IMR-90 (cell line): ENCODE measurements at regions not wholly inside any gene's neighbourhood (a gene's known extent, or its start where the extent isn't known, plus 50 kb on each side); places are given as distances from the start of the nearest gene placed in this dataset.

Source experiments
- ATAC-seq: fragments of 200-7000 bp; cut with Tn5 transposase; 2 replicates; pipeline ENCODE4 v1.9.1; 2020; ENCODE audit warnings: low read depth, mild to moderate bottlenecking, moderate library complexity
- BruUV-seq: library from RNA; stranded (reverse); fragments of 400-500 nt; replicated peaks from 2 replicates; lab custom pipeline; 2021; lab: Mats Ljungman, UMichigan
- CTCF ChIA-PET: fragments of 300-600 bp; formaldehyde crosslinking; extraction: SDS; loops from one replicate; lab custom pipeline; 2021; ENCODE audit warnings: antibody characterized with exemption; lab: Yijun Ruan, JAX
- POLR2A ChIA-PET: fragments of 300-600 bp; sonication (Branson Sonifier 250); formaldehyde crosslinking; loops from one replicate; lab custom pipeline; 2022; ENCODE audit warnings: antibody characterized with exemption; ENCODE audit not compliant: unreplicated experiment; lab: Charles Lee
- DNase-seq: peaks from one replicate; pipeline ENCODE4 v3.0.0; 2013
- H2AFZ ChIP-seq: replicated peaks from 2 replicates; pipeline ENCODE3; 2013; ENCODE audit warnings: low read length, mild to moderate bottlenecking; ENCODE audit not compliant: poor library complexity
- H2AK5ac ChIP-seq: 2 replicates; pipeline ENCODE4 v1.6.1; 2013; ENCODE audit warnings: low read depth, low read length, inconsistent platforms
- H2AK9ac ChIP-seq: replicated peaks from 2 replicates; pipeline ENCODE3; 2013; ENCODE audit warnings: mild to moderate bottlenecking, low read depth, low read length, moderate library complexity; ENCODE audit not compliant: poor library complexity
- H2BK120ac ChIP-seq: 2 replicates; pipeline ENCODE4 v1.6.1; 2013; ENCODE audit warnings: low read depth, low read length, inconsistent platforms
- H2BK15ac ChIP-seq: 3 replicates; pipeline ENCODE4 v1.6.1; 2013; ENCODE audit warnings: low read depth, low read length, inconsistent platforms
- H2BK20ac ChIP-seq: 2 replicates; pipeline ENCODE4 v1.6.1; 2013; ENCODE audit warnings: low read depth, mild to moderate bottlenecking, inconsistent platforms, low read length, moderate library complexity
- H2BK5ac ChIP-seq: 2 replicates; pipeline ENCODE4 v1.6.1; 2013; ENCODE audit warnings: mild to moderate bottlenecking, low read depth, low read length, inconsistent platforms; ENCODE audit not compliant: poor library complexity, severe bottlenecking
- H3K14ac ChIP-seq: replicated peaks from 2 replicates; pipeline ENCODE4 v1.6.1; 2013; ENCODE audit warnings: low read depth, low read length, inconsistent platforms
- H3K18ac ChIP-seq: 2 replicates; pipeline ENCODE4 v1.6.1; 2013; ENCODE audit warnings: low read depth, low read length, control low read depth
- H3K23ac ChIP-seq: 2 replicates; pipeline ENCODE4 v1.6.1; 2013; ENCODE audit warnings: low read depth, low read length, inconsistent platforms
- H3K27ac ChIP-seq: 2 replicates; pipeline ENCODE4 v1.5.1; 2013; ENCODE audit warnings: mild to moderate bottlenecking, control low read depth, low read length; ENCODE audit not compliant: insufficient read depth
- H3K27me3 ChIP-seq: 2 replicates; pipeline ENCODE4 v1.6.1; 2013; ENCODE audit warnings: low read length; ENCODE audit not compliant: control insufficient read depth, insufficient read depth
- H3K36me3 ChIP-seq: 2 replicates; pipeline ENCODE4 v1.6.1; 2013; ENCODE audit warnings: low read length, mixed read lengths; ENCODE audit not compliant: control insufficient read depth, insufficient read depth
- H3K4ac ChIP-seq: 2 replicates; pipeline ENCODE4 v1.6.1; 2013; ENCODE audit warnings: low read depth, low read length, inconsistent platforms
- H3K4me1 ChIP-seq: 2 replicates; pipeline ENCODE4 v1.6.1; 2013; ENCODE audit warnings: low read length, mixed read lengths; ENCODE audit not compliant: control insufficient read depth, insufficient read depth
- H3K4me2 ChIP-seq: 2 replicates; pipeline ENCODE4 v1.6.1; 2013; ENCODE audit warnings: low read depth, mild to moderate bottlenecking, control low read depth, low read length, moderate library complexity
- H3K4me3 ChIP-seq: 2 replicates; pipeline ENCODE4 v1.5.1; 2013; ENCODE audit warnings: low read depth, mild to moderate bottlenecking, control low read depth, low read length, moderate library complexity; ENCODE audit not compliant: insufficient read depth
- H3K56ac ChIP-seq: 2 replicates; pipeline ENCODE4 v1.6.1; 2013; ENCODE audit warnings: low read length, inconsistent platforms; ENCODE audit not compliant: insufficient read depth; ENCODE audit errors: extremely low read depth
- H3K79me1 ChIP-seq, 2 experiments: 2 replicates each; pipeline ENCODE4 v1.6.1; 2013; ENCODE audit warnings: low read length in 2 of 2, inconsistent platforms in 1 of 2, low read depth in 1 of 2
- H3K9ac ChIP-seq: 2 replicates; pipeline ENCODE4 v1.6.1; 2013; ENCODE audit warnings: low read depth, low read length, control low read depth
- H3K9me1 ChIP-seq: 2 replicates; pipeline ENCODE4 v1.6.1; 2013; ENCODE audit warnings: low read length, inconsistent platforms; ENCODE audit not compliant: insufficient read depth
- H3K9me3 ChIP-seq: 2 replicates; pipeline ENCODE4 v1.6.1; 2013; ENCODE audit warnings: low read length; ENCODE audit not compliant: control insufficient read depth, insufficient read depth
- H4K20me1 ChIP-seq: 2 replicates; pipeline ENCODE4 v1.6.1; 2013; ENCODE audit warnings: low read length, inconsistent platforms; ENCODE audit not compliant: insufficient read depth
- H4K5ac ChIP-seq: 2 replicates; pipeline ENCODE4 v1.6.1; 2013; ENCODE audit warnings: mild to moderate bottlenecking, low read depth, low read length, control low read depth
- H4K8ac ChIP-seq, 2 experiments: 2 replicates each; pipeline ENCODE4 v1.6.1; 2013; ENCODE audit warnings: low read depth in 2 of 2, low read length in 2 of 2, control low read depth in 1 of 2, inconsistent platforms in 1 of 2
- H4K91ac ChIP-seq: 2 replicates; pipeline ENCODE4 v1.6.1; 2013; ENCODE audit warnings: low read depth, low read length, inconsistent platforms; ENCODE audit not compliant: insufficient read depth
- BHLHE40 ChIP-seq: fragments of 150-350 bp; IDR thresholded peaks from 2 replicates; pipeline ENCODE4 v1.6.1; 2016; ENCODE audit warnings: mild to moderate bottlenecking, low read depth, low read length
- CEBPB ChIP-seq: IDR thresholded peaks from 2 replicates; pipeline ENCODE4 v1.6.1; 2012; ENCODE audit warnings: low read depth, low read length, improper control_type of control experiment
- CHD1 ChIP-seq: IDR thresholded peaks from 2 replicates; pipeline ENCODE4 v1.6.1; 2012; ENCODE audit warnings: low read depth, low read length, improper control_type of control experiment
- ELK1 ChIP-seq: fragments of 150-350 bp; IDR thresholded peaks from 2 replicates; pipeline ENCODE4 v1.6.1; 2016; ENCODE audit warnings: low read depth, mild to moderate bottlenecking, low read length, moderate library complexity, borderline replicate concordance
- FOS ChIP-seq: fragments of 150-350 bp; IDR thresholded peaks from 2 replicates; pipeline ENCODE4 v1.6.1; 2016; ENCODE audit warnings: low read depth, low read length
- MAFK ChIP-seq: IDR thresholded peaks from 2 replicates; pipeline ENCODE4 v1.6.1; 2012; ENCODE audit warnings: low read depth, low read length, improper control_type of control experiment
- MAZ ChIP-seq: IDR thresholded peaks from 2 replicates; pipeline ENCODE4 v1.6.1; 2012; ENCODE audit warnings: low read depth, mild to moderate bottlenecking, low read length, improper control_type of control experiment, moderate library complexity, borderline replicate concordance
- MXI1 ChIP-seq: IDR thresholded peaks from 2 replicates; pipeline ENCODE4 v1.6.1; 2012; ENCODE audit warnings: low read depth, mild to moderate bottlenecking, low read length, moderate library complexity, borderline replicate concordance
- NFE2L2 ChIP-seq: fragments of 150-350 bp; IDR thresholded peaks from 2 replicates; pipeline ENCODE4 v1.6.1; 2016; ENCODE audit warnings: low read depth, mild to moderate bottlenecking, low read length
- POLR2A ChIP-seq: IDR thresholded peaks from 2 replicates; pipeline ENCODE4 v1.6.1; 2012; ENCODE audit warnings: mild to moderate bottlenecking, low read depth, low read length
- RAD21 ChIP-seq: IDR thresholded peaks from 2 replicates; pipeline ENCODE4 v1.6.1; 2012; ENCODE audit warnings: low read length, improper control_type of control experiment
- RCOR1 ChIP-seq: IDR thresholded peaks from 2 replicates; pipeline ENCODE4 v1.6.1; 2012; ENCODE audit warnings: mild to moderate bottlenecking, low read length, improper control_type of control experiment; ENCODE audit not compliant: insufficient replicate concordance
- RFX5 ChIP-seq: IDR thresholded peaks from 2 replicates; pipeline ENCODE4 v1.8.0; 2012; ENCODE audit warnings: low read depth, mild to moderate bottlenecking, low read length, moderate library complexity
- SMC3 ChIP-seq: fragments of 150-350 bp; IDR thresholded peaks from 2 replicates; pipeline ENCODE4 v1.6.1; 2016; ENCODE audit warnings: low read depth, mild to moderate bottlenecking, antibody characterized with exemption, low read length, moderate library complexity
- USF2 ChIP-seq: fragments of 150-350 bp; IDR thresholded peaks from 2 replicates; pipeline ENCODE4 v1.6.1; 2017; ENCODE audit warnings: mild to moderate bottlenecking, antibody characterized with exemption, low read length, low read depth
- dilution Hi-C: fragments of 300-500 bp; cut with HindIII; formaldehyde crosslinking; loops from one replicate; pipeline ENCODE4 v1.14.3; 2018; ENCODE audit warnings: low sequenced_read_pairs; ENCODE audit not compliant: unreplicated experiment
- in situ Hi-C: fragments of 300-500 bp; cut with MboI; formaldehyde crosslinking; loops from 3 replicates; pipeline ENCODE4 v1.14.3; 2019; ENCODE audit warnings: low sequenced_read_pairs, inconsistent platforms, mixed read lengths
- intact Hi-C: fragments of 100-400 bp; cut with micrococcal nuclease; formaldehyde crosslinking; loops from 2 replicates; pipeline ENCODE4 v1.10.0; 2022
- TF ChIP-seq, protein P1 (sequence below): conservative IDR thresholded peaks from 2 replicates; pipeline ENCODE4 v1.5.1; 2012; ENCODE audit warnings: mild to moderate bottlenecking, low read depth, low read length, improper control_type of control experiment

DNA sequence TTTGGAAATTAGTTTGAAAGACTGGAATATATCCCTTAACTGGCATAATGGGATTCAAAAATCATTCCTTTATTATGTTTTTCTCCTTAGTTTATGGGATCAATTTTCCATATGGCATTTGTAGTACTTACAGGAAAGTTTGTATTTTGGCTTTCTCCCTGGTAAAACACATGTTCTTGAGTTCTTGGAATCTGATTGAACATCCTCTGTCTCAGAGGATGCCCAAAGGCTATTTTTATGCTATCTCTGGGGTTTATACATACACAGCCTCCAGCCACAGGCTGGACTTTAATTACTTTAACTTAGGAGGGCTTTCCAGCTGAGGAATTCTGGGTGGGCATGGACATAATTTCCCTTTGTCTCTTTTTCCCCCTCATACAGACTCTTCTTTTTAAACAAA lies 236.4 kb downstream of the HGF start:
- no peak overlapping the region for H4K91ac ChIP-seq
- intact Hi-C loops: no loop called here
- no peak overlapping the region for H2AFZ ChIP-seq
- no TSS peak for BruUV-seq
- no peak overlapping the region for H2AK5ac ChIP-seq
- peaks cover 3% of the 10 kb centered on the region for H3K4me1 ChIP-seq
- ChIA-PET CTCF (no interaction called here), POLR2A (no interaction called here)
- in situ Hi-C loops: no loop called here
- H3K9ac ChIP-seq: no peak overlapping the region
- H4K5ac ChIP-seq: no peak overlapping the region; the same call in 1 of the 2 replicates
- H3K14ac ChIP-seq: no peak overlapping the region
- H3K9me1 ChIP-seq: no peaks in the 10 kb centered on the region; the same call in 1 of the 2 replicates
- no peak for DNase-seq
- H4K8ac ChIP-seq: no peak overlapping the region
- no peaks in the 10 kb centered on the region for H3K27me3 ChIP-seq
- no peaks in the 10 kb centered on the region for H3K9me3 ChIP-seq
- H3K79me1 ChIP-seq: no peaks in the 10 kb centered on the region
- H3K4ac ChIP-seq: no peak overlapping the region
- no peak overlapping the region for H3K4me2 ChIP-seq
- no peak overlapping the region for H2BK120ac ChIP-seq
- H3K23ac ChIP-seq: no peak overlapping the region
- no peak for ATAC-seq
- dilution Hi-C loops: no loop called here
- H3K36me3 ChIP-seq: no peaks in the 10 kb centered on the region
- no peak overlapping the region for H2BK20ac ChIP-seq
- H3K56ac ChIP-seq: no peak overlapping the region
- TF ChIP-seq ELK1: no peak
- no peak for TF ChIP-seq MXI1
- TF ChIP-seq MAZ: no peak
- no peak for TF ChIP-seq SMC3
- no peak for TF ChIP-seq CHD1
- TF ChIP-seq RCOR1: no peak
- TF ChIP-seq BHLHE40: no peak
- TF ChIP-seq MAFK: no peak
- TF ChIP-seq RFX5: no peak
- no peak for TF ChIP-seq POLR2A
- TF ChIP-seq, protein P1, sequence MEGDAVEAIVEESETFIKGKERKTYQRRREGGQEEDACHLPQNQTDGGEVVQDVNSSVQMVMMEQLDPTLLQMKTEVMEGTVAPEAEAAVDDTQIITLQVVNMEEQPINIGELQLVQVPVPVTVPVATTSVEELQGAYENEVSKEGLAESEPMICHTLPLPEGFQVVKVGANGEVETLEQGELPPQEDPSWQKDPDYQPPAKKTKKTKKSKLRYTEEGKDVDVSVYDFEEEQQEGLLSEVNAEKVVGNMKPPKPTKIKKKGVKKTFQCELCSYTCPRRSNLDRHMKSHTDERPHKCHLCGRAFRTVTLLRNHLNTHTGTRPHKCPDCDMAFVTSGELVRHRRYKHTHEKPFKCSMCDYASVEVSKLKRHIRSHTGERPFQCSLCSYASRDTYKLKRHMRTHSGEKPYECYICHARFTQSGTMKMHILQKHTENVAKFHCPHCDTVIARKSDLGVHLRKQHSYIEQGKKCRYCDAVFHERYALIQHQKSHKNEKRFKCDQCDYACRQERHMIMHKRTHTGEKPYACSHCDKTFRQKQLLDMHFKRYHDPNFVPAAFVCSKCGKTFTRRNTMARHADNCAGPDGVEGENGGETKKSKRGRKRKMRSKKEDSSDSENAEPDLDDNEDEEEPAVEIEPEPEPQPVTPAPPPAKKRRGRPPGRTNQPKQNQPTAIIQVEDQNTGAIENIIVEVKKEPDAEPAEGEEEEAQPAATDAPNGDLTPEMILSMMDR: no peak
- TF ChIP-seq NFE2L2: no peak
- no peak for TF ChIP-seq USF2
- TF ChIP-seq FOS: no peak
- TF ChIP-seq CEBPB: no peak
- TF ChIP-seq RAD21: no peak
- H3K18ac ChIP-seq: peak overlapping the region; percentile 25; the same call in 1 of the 2 replicates
- no peaks in the 10 kb centered on the region for H4K20me1 ChIP-seq
- no peak overlapping the region for H2AK9ac ChIP-seq
- no peak overlapping the region for H3K4me3 ChIP-seq
- no peak overlapping the region for H3K27ac ChIP-seq
- H2BK15ac ChIP-seq: no peak overlapping the region
- H2BK5ac ChIP-seq: no peak overlapping the region
